ENCODE measurements at regions not wholly inside any gene's neighbourhood (a gene's known extent, or its start where the extent isn't known, plus 50 kb on each side); places are given as distances from the start of the nearest gene placed in this dataset.

DNA sequence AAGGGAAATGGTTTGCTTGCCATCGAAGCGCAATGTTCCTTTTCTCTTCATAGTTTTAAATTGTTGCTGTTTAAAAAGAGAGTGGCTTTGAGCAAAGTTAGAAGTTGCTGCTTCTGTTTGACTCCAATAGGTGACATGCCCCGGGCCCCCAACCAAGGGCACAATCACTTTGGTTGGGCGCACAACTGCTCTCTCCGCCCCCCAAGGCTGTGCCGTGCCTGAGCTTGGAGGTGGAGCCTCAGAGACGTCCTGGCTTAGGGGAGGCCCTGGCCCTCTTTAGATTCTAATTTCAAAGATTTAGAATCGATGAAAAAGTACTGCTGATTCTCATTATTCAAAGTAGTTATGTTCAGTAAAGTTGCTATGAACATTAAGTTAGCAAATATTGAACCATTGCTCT, 725.9 kb downstream of the COL12A1 start:
- TF ChIP-seq, protein P1, sequence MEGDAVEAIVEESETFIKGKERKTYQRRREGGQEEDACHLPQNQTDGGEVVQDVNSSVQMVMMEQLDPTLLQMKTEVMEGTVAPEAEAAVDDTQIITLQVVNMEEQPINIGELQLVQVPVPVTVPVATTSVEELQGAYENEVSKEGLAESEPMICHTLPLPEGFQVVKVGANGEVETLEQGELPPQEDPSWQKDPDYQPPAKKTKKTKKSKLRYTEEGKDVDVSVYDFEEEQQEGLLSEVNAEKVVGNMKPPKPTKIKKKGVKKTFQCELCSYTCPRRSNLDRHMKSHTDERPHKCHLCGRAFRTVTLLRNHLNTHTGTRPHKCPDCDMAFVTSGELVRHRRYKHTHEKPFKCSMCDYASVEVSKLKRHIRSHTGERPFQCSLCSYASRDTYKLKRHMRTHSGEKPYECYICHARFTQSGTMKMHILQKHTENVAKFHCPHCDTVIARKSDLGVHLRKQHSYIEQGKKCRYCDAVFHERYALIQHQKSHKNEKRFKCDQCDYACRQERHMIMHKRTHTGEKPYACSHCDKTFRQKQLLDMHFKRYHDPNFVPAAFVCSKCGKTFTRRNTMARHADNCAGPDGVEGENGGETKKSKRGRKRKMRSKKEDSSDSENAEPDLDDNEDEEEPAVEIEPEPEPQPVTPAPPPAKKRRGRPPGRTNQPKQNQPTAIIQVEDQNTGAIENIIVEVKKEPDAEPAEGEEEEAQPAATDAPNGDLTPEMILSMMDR (IDR thresholded peaks at IDR 0.05): no peak
- TF ChIP-seq POLR2A (IDR thresholded peaks at IDR 0.05): no peak
